Right cardiac atrium (tissue), 5 donors: ENCODE measurements at regions not wholly inside any gene's neighbourhood (a gene's known extent, or its start where the extent isn't known, plus 50 kb on each side); places are given as distances from the start of the nearest gene placed in this dataset.
"Not testable (repeated sequence)": the region's sequence is repeated elsewhere in the genome, so short reads cannot be mapped to it uniquely, and the experiment has no call there.

Source experiments
- ATAC-seq, 2 donors: fragments of 200-7000 bp; cut with Tn5 transposase; one replicate each; pipeline versions ENCODE4 v1.8.0 to v1.9.1; 2020; ENCODE audit warnings: moderate library complexity in 2 of 2, mild to moderate bottlenecking in 1 of 2
- DNase-seq, 3 donors: peaks; one replicate each; pipeline ENCODE4 v3.0.0-alpha.2; 2020
- H3K27ac ChIP-seq: one replicate; pipeline ENCODE4 v1.5.1; 2013; ENCODE audit warnings: mild to moderate bottlenecking, low read length, control low read depth, moderate library complexity
- H3K27me3 ChIP-seq: one replicate; pipeline ENCODE4 v1.6.1; 2013; ENCODE audit not compliant: control insufficient read depth, insufficient read depth
- H3K4me1 ChIP-seq: one replicate; pipeline ENCODE4 v1.6.1; 2013; ENCODE audit warnings: low read length; ENCODE audit not compliant: control insufficient read depth, insufficient read depth
- H3K4me3 ChIP-seq: one replicate; pipeline ENCODE4 v1.5.1; 2013; ENCODE audit warnings: low read length, control low read depth
- H3K9me3 ChIP-seq: one replicate; pipeline ENCODE4 v1.6.1; 2013; ENCODE audit warnings: low read length; ENCODE audit not compliant: control insufficient read depth
- WGBS: extraction: QIAGEN DNeasy Blood & Tissue Kit; methylation state at CpG from one replicate; pipeline ENCODE4 v1.1.7; 2013; 5-methylcytosine and 5-hydroxymethylcytosine counted together
- intact Hi-C, 4 donors: fragments of 100-400 bp; cut with DNase I; formaldehyde crosslinking; loops; one replicate each; pipeline versions ENCODE4 v1.11.0 to v1.14.0; 2022 to 2023
- donor health status: healthy with polysubstance abuse.
- donor health status: DM: no; HTN: yes; CAD: no.
- donor health status: DM: no; HTN: no; CAD: no.
- donor health status: DM: no; HTN: yes; CAD: no; lungs with severe emphysema.
- donor health status: DM: yes; HTN: yes; CAD: no.

GRCh38 chr2:160584972-160585494 is 91.4 kb upstream of the RBMS1 start:
- intact Hi-C loops: no loop called here
- H3K9me3 ChIP-seq: no peaks in the 10 kb centered on the region
- DNase-seq: peak in 1 of 3 donors; percentile 30
- peaks cover 13% of the 10 kb centered on the region for H3K4me1 ChIP-seq
- H3K27ac ChIP-seq: no peak overlapping the region
- H3K27me3 ChIP-seq: no peaks in the 10 kb centered on the region
- peak; percentile 26 to 55 for ATAC-seq
- no peak overlapping the region for H3K4me3 ChIP-seq

- intact Hi-C loops: no loop called here
- H3K9me3 ChIP-seq: no peaks in the 10 kb centered on the region
- ATAC-seq (no peak), DNase-seq (no peak)
- no peak overlapping the region for H3K27ac ChIP-seq
- 44% methylated on average over 1 of the region's 1 CpG for WGBS
- no peaks in the 10 kb centered on the region for H3K27me3 ChIP-seq
- H3K4me3 ChIP-seq: no peak overlapping the region
- H3K4me1 ChIP-seq: peaks cover 2% of the 10 kb centered on the region
Measured at GRCh38 chr2:160590664-160591063, 97.1 kb upstream of the RBMS1 start.

- ATAC-seq: no peak
Measured at GRCh38 chr2:160592401-160592800, 98.8 kb upstream of the RBMS1 start.

GRCh38 chr2:160592993-160593392 is 99.4 kb upstream of the RBMS1 start:
- intact Hi-C loops: no loop called here
- H3K4me3 ChIP-seq: no peak overlapping the region
- no peak for DNase-seq
- ATAC-seq: no peak
- no peaks in the 10 kb centered on the region for H3K27me3 ChIP-seq
- no peaks in the 10 kb centered on the region for H3K4me1 ChIP-seq
- H3K9me3 ChIP-seq: no peaks in the 10 kb centered on the region
- no peak overlapping the region for H3K27ac ChIP-seq

More at GRCh38 chr2:160592401-160592800, 98.8 kb upstream of the RBMS1 start:
- Histone ChIP-seq H3K4me1 (no peaks in the 10 kb centered on the region), H3K27ac (no peak overlapping the region), H3K4me3 (no peak overlapping the region), H3K27me3 (no peaks in the 10 kb centered on the region), H3K9me3 (no peaks in the 10 kb centered on the region)
- no peak for DNase-seq
- intact Hi-C loops: no loop called here
- 97% methylated on average over 1 of the region's 1 CpG for WGBS

GRCh38 chr2:160596441-160596840 is 102.8 kb upstream of the RBMS1 start:
- ATAC-seq: no peak
- Histone ChIP-seq H3K27ac (no peak overlapping the region), H3K4me1 (no peaks in the 10 kb centered on the region), H3K9me3 (no peaks in the 10 kb centered on the region), H3K4me3 (no peak overlapping the region), H3K27me3 (no peaks in the 10 kb centered on the region)
- DNase-seq: no peak
- intact Hi-C loops: no loop called here

- intact Hi-C loops, H3K27ac ChIP-seq, H3K27me3 ChIP-seq, H3K4me3 ChIP-seq, DNase-seq, H3K9me3 ChIP-seq, ATAC-seq, H3K4me1 ChIP-seq: not testable (repeated sequence)
- WGBS: 85% methylated on average over 1 of the region's 1 CpG
Measured at GRCh38 chr2:160600437-160600836, 106.8 kb upstream of the RBMS1 start.

- ATAC-seq: no peak
- no peaks in the 10 kb centered on the region for H3K4me1 ChIP-seq
- 98% methylated on average over 2 of the region's 2 CpGs for WGBS
- no peak overlapping the region for H3K4me3 ChIP-seq
- no peaks in the 10 kb centered on the region for H3K9me3 ChIP-seq
- H3K27ac ChIP-seq: no peak overlapping the region
- H3K27me3 ChIP-seq: no peaks in the 10 kb centered on the region
- DNase-seq: no peak
- intact Hi-C loops: no loop called here
Measured at GRCh38 chr2:160602073-160602472, 108.5 kb upstream of the RBMS1 start.

- peaks cover 2% of the 10 kb centered on the region for H3K4me1 ChIP-seq
- 67% methylated on average over 3 of the region's 3 CpGs for WGBS
- intact Hi-C loops: no loop called here
- no peak overlapping the region for H3K27ac ChIP-seq
- ATAC-seq (no peak), DNase-seq (no peak)
- no peaks in the 10 kb centered on the region for H3K9me3 ChIP-seq
- no peak overlapping the region for H3K4me3 ChIP-seq
- no peaks in the 10 kb centered on the region for H3K27me3 ChIP-seq
Measured at GRCh38 chr2:160603771-160604510, 110.3 kb upstream of the RBMS1 start.

- no peak overlapping the region for H3K27ac ChIP-seq
- H3K4me3 ChIP-seq: no peak overlapping the region
- H3K4me1 ChIP-seq: peaks cover 2% of the 10 kb centered on the region
- DNase-seq (no peak), ATAC-seq (no peak)
- no peaks in the 10 kb centered on the region for H3K27me3 ChIP-seq
- intact Hi-C loops: no loop called here
- H3K9me3 ChIP-seq: no peaks in the 10 kb centered on the region
- WGBS: 99% methylated on average over 1 of the region's 1 CpG
Measured at GRCh38 chr2:160606341-160606740, 112.7 kb upstream of the RBMS1 start.

- ATAC-seq (no peak), DNase-seq (no peak)
- Histone ChIP-seq H3K9me3 (no peaks in the 10 kb centered on the region), H3K27me3 (no peaks in the 10 kb centered on the region), H3K4me1 (peaks cover 2% of the 10 kb centered on the region), H3K4me3 (no peak overlapping the region), H3K27ac (no peak overlapping the region)
- 50% methylated on average over 1 of the region's 1 CpG for WGBS
- intact Hi-C loops: no loop called here
Measured at GRCh38 chr2:160608599-160608998, 115.0 kb upstream of the RBMS1 start.

- no peak overlapping the region for H3K4me3 ChIP-seq
- ATAC-seq (peak in 1 of 2 donors; percentile 56), DNase-seq (no peak)
- intact Hi-C loops: no loop called here
- no peak overlapping the region for H3K27ac ChIP-seq
- H3K9me3 ChIP-seq: no peaks in the 10 kb centered on the region
- H3K4me1 ChIP-seq: peaks cover 2% of the 10 kb centered on the region
- H3K27me3 ChIP-seq: no peaks in the 10 kb centered on the region
- 59% methylated on average over 1 of the region's 1 CpG for WGBS
Measured at GRCh38 chr2:160609346-160609745, 115.7 kb upstream of the RBMS1 start.

- H3K9me3 ChIP-seq: no peaks in the 10 kb centered on the region
- DNase-seq (no peak), ATAC-seq (no peak)
- H3K27me3 ChIP-seq: no peaks in the 10 kb centered on the region
- H3K27ac ChIP-seq: no peak overlapping the region
- WGBS: 79% methylated on average over 2 of the region's 2 CpGs
- peaks cover 2% of the 10 kb centered on the region for H3K4me1 ChIP-seq
- H3K4me3 ChIP-seq: no peak overlapping the region
- intact Hi-C loops: no loop called here
Measured at GRCh38 chr2:160610041-160610440, 116.4 kb upstream of the RBMS1 start.
